MM.1S (cell line): ENCODE measurements at regions not wholly inside any gene's neighbourhood (a gene's known extent, or its start where the extent isn't known, plus 50 kb on each side); places are given as distances from the start of the nearest gene placed in this dataset.

Experiments used
- DNase-seq: peaks from one replicate; pipeline ENCODE4 v3.0.0-alpha.2; 2015
- H2AFZ ChIP-seq: fragments of 300-600 bp; sonication (generic); 2 replicates; pipeline ENCODE4 v1.6.0; 2016; ENCODE audit warnings: antibody characterized with exemption, low read length
- H3F3A ChIP-seq: fragments of 300-600 bp; sonication (generic); 2 replicates; pipeline ENCODE4 v1.6.1; 2016; ENCODE audit warnings: mild to moderate bottlenecking, antibody characterized with exemption, low read length, moderate library complexity, mixed read lengths; ENCODE audit not compliant: insufficient read depth
- H3K27ac ChIP-seq: fragments of 300-600 bp; sonication (generic); 2 replicates; pipeline ENCODE4 v1.5.1; 2016; ENCODE audit warnings: mild to moderate bottlenecking, low read length
- H3K27me3 ChIP-seq: fragments of 300-600 bp; sonication (generic); replicated peaks from 2 replicates; pipeline ENCODE4 v1.6.0; 2016; ENCODE audit warnings: low read length; ENCODE audit not compliant: insufficient read depth
- H3K36me3 ChIP-seq: fragments of 300-600 bp; sonication (generic); replicated peaks from 2 replicates; pipeline ENCODE4 v1.6.1; 2016; ENCODE audit warnings: mild to moderate bottlenecking, low read length, mixed read lengths; ENCODE audit not compliant: insufficient read depth
- H3K4me1 ChIP-seq: fragments of 300-600 bp; sonication (generic); 2 replicates; pipeline ENCODE4 v1.6.1; 2016; ENCODE audit warnings: low read length, mixed read lengths
- H3K4me2 ChIP-seq: fragments of 300-600 bp; sonication (generic); 2 replicates; pipeline ENCODE4 v1.6.0; 2016; ENCODE audit warnings: low read depth, low read length
- H3K4me3 ChIP-seq: fragments of 300-600 bp; sonication (generic); 2 replicates; pipeline ENCODE4 v1.5.1; 2016; ENCODE audit warnings: low read length, mixed read lengths
- H3K79me2 ChIP-seq: fragments of 300-600 bp; sonication (generic); 2 replicates; pipeline ENCODE4 v1.6.1; 2016; ENCODE audit warnings: mixed run types, low read length, mixed read lengths
- H3K9ac ChIP-seq: fragments of 300-600 bp; sonication (generic); 2 replicates; pipeline ENCODE4 v1.6.1; 2016; ENCODE audit warnings: low read length, mixed read lengths
- H3K9me2 ChIP-seq: fragments of 300-600 bp; sonication (generic); replicated peaks from 2 replicates; pipeline ENCODE4 v1.6.1; 2016; ENCODE audit warnings: mild to moderate bottlenecking, low read length, mixed read lengths; ENCODE audit not compliant: insufficient read depth
- H3K9me3 ChIP-seq: fragments of 300-600 bp; sonication (generic); replicated peaks from 2 replicates; pipeline ENCODE4 v1.6.1; 2016; ENCODE audit warnings: mild to moderate bottlenecking, low read length, mixed read lengths; ENCODE audit not compliant: insufficient read depth
- H4K20me1 ChIP-seq: fragments of 300-600 bp; sonication (generic); 2 replicates; pipeline ENCODE4 v1.6.1; 2016; ENCODE audit warnings: mild to moderate bottlenecking, low read length, moderate library complexity, mixed read lengths; ENCODE audit not compliant: insufficient read depth
- EZH2 ChIP-seq: fragments of 300-600 bp; sonication (generic); optimal IDR thresholded peaks from 2 replicates; pipeline ENCODE3; 2017; ENCODE audit warnings: low read depth, mild to moderate bottlenecking, antibody characterized with exemption, low read length, mixed read lengths
- EZH2phosphoT487 ChIP-seq: fragments of 300-600 bp; sonication (generic); IDR thresholded peaks from 2 replicates; pipeline ENCODE4 v1.6.1; 2018; ENCODE audit warnings: antibody characterized with exemption, low read length
- TF ChIP-seq, protein P1 (sequence below): fragments of 300-600 bp; sonication (generic); IDR thresholded peaks from 2 replicates; pipeline ENCODE4 v1.5.1; 2016; ENCODE audit warnings: antibody characterized with exemption, low read length, mixed read lengths

DNA sequence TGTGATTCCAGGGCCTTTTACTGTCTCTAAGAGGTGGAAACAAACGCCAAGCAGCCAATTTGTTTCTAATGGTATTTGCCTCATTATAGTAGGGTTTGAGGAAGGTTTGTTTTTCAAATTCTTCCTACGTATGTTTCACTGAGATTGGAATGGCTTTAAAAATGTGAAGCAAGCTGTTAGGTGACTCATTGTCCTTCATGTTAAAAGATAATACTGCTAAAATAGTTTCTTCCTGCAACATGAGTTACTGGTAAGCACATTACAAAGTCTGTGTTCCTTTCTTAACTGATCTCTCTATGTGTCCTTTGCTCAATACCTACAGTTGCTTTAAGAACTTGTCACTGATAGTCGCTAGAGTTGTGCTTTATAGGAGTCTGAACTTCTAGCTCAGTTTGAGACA is 1183.9 kb downstream of the RPA4 start:
- TF ChIP-seq, protein P1, sequence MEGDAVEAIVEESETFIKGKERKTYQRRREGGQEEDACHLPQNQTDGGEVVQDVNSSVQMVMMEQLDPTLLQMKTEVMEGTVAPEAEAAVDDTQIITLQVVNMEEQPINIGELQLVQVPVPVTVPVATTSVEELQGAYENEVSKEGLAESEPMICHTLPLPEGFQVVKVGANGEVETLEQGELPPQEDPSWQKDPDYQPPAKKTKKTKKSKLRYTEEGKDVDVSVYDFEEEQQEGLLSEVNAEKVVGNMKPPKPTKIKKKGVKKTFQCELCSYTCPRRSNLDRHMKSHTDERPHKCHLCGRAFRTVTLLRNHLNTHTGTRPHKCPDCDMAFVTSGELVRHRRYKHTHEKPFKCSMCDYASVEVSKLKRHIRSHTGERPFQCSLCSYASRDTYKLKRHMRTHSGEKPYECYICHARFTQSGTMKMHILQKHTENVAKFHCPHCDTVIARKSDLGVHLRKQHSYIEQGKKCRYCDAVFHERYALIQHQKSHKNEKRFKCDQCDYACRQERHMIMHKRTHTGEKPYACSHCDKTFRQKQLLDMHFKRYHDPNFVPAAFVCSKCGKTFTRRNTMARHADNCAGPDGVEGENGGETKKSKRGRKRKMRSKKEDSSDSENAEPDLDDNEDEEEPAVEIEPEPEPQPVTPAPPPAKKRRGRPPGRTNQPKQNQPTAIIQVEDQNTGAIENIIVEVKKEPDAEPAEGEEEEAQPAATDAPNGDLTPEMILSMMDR, result no peak
- TF ChIP-seq EZH2phosphoT487, result no peak

DNA sequence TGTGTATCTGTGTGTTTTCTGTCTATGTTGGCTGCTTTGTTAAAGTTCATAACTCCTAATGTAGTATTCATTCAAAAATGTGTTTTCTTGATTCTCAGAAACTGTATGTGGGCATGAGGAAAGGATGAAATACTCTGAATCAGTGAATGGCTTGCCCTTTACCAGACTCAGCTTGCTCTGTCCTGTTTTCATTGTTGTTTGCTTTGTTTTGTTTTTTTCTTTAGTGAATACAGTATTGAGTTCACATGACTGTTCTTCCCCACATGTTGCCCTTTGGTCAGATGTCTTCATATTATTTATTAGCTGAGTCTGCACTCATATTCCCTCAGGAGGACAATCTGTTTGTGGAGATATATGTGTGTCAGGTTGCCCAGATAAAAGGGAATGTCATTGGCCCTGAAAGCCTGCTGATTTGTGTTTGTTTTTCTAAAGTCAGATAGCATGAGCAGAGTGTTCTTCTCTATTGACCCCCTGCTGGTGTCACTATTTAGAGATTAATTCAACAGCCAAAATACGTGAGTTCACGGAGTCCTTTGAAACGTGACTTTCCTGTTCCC is 1184.4 kb downstream of the RPA4 start:
- H3K27me3 ChIP-seq, result no peaks in the 10 kb centered on the region

More for the DNA sequence above, 1183.9 kb downstream of the RPA4 start:
- H3K27me3 ChIP-seq, result no peaks in the 10 kb centered on the region
- H3K4me1 ChIP-seq, result no peaks in the 10 kb centered on the region
- H3K79me2 ChIP-seq, result no peaks in the 10 kb centered on the region
- no peaks in the 10 kb centered on the region for H3K9me2 ChIP-seq
- H4K20me1 ChIP-seq, result no peaks in the 10 kb centered on the region
- no peak overlapping the region for H3K27ac ChIP-seq
- H3K9me3 ChIP-seq, result no peaks in the 10 kb centered on the region
- H3K4me2 ChIP-seq, result no peak overlapping the region
- H3K36me3 ChIP-seq, result no peaks in the 10 kb centered on the region
- no peaks in the 10 kb centered on the region for H3F3A ChIP-seq
- DNase-seq, result no peak
- H3K9ac ChIP-seq, result no peak overlapping the region
- no peak overlapping the region for H3K4me3 ChIP-seq
- H2AFZ ChIP-seq, result no peak overlapping the region

DNA sequence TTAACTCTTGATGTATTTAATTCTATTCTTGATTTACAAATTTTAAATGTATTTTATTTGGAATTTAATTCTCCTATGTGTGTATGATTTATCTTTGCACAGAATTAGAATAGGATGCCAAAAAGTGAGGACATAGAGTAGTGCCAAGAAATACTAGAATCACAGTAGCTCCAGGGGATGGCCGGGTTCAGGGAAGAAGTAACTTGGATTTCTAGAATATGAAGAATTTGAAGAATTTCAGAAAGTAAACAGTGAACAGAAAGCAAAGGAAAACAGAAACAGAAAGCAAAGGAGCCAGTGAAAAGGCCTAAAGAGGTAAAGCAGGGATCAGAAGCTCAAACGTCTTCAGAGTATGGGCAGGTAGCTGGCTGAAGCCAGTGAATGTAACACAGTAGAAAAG is 1187.6 kb downstream of the RPA4 start:
- H3K9me3 ChIP-seq, result no peaks in the 10 kb centered on the region
- H2AFZ ChIP-seq, result no peak overlapping the region
- H3K4me1 ChIP-seq, result no peaks in the 10 kb centered on the region
- no peaks in the 10 kb centered on the region for H3K27me3 ChIP-seq
- H3K9me2 ChIP-seq, result no peaks in the 10 kb centered on the region
- H3K4me3 ChIP-seq, result no peak overlapping the region
- H3K79me2 ChIP-seq, result no peaks in the 10 kb centered on the region
- no peaks in the 10 kb centered on the region for H3F3A ChIP-seq
- H3K36me3 ChIP-seq, result no peaks in the 10 kb centered on the region
- no peak for DNase-seq
- H3K4me2 ChIP-seq, result no peak overlapping the region
- H3K9ac ChIP-seq, result no peak overlapping the region
- H3K27ac ChIP-seq, result no peak overlapping the region
- H4K20me1 ChIP-seq, result no peaks in the 10 kb centered on the region
- TF ChIP-seq, protein P1, result no peak
- no peak for TF ChIP-seq EZH2phosphoT487
- TF ChIP-seq EZH2, result no peak

More for the DNA sequence above, 1184.4 kb downstream of the RPA4 start:
- Histone ChIP-seq H3K4me1 (no peaks in the 10 kb centered on the region), H3F3A (no peaks in the 10 kb centered on the region), H3K9ac (no peak overlapping the region), H3K79me2 (no peaks in the 10 kb centered on the region), H3K4me2 (no peak overlapping the region), H3K27ac (no peak overlapping the region), H3K9me3 (no peaks in the 10 kb centered on the region), H3K4me3 (no peak overlapping the region), H3K36me3 (no peaks in the 10 kb centered on the region), H2AFZ (no peak overlapping the region), H3K9me2 (no peaks in the 10 kb centered on the region), H4K20me1 (no peaks in the 10 kb centered on the region)
- DNase-seq, result no peak
- TF ChIP-seq EZH2phosphoT487 (no peak), EZH2 (no peak)
- TF ChIP-seq, protein P1, result no peak
